ENCODE measurements at regions not wholly inside any gene's neighbourhood (a gene's known extent, or its start where the extent isn't known, plus 50 kb on each side); places are given as distances from the start of the nearest gene placed in this dataset.

DNA sequence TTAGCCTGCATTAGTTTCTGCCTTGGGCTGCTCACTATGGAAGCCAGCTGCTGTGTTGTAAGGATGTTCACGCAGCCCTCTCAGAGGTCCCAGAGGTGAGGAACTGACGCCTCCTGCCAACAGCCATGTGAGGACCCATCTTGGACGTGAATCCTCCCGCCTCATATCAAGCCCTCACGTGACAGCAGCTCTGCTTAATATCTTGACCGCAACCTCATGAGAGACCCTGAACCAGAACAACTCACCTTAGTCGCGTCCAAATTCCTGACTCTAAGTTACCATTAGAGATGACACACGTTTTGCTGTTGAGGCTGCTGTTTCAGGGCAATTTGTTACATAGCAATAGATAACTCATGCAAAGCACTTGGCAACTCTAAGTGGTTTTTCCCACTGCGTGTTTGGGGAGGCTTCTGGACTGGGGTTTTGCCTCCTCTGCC lies 97.7 kb downstream of the TMEM17 start:
- H3K4me1 ChIP-seq, result peaks cover 0 to 19% of the 10 kb centered on the region in 2 donors
- TF ChIP-seq, protein P1, sequence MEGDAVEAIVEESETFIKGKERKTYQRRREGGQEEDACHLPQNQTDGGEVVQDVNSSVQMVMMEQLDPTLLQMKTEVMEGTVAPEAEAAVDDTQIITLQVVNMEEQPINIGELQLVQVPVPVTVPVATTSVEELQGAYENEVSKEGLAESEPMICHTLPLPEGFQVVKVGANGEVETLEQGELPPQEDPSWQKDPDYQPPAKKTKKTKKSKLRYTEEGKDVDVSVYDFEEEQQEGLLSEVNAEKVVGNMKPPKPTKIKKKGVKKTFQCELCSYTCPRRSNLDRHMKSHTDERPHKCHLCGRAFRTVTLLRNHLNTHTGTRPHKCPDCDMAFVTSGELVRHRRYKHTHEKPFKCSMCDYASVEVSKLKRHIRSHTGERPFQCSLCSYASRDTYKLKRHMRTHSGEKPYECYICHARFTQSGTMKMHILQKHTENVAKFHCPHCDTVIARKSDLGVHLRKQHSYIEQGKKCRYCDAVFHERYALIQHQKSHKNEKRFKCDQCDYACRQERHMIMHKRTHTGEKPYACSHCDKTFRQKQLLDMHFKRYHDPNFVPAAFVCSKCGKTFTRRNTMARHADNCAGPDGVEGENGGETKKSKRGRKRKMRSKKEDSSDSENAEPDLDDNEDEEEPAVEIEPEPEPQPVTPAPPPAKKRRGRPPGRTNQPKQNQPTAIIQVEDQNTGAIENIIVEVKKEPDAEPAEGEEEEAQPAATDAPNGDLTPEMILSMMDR (IDR thresholded peaks at IDR 0.05), result no peak
- H3K27ac ChIP-seq, result no peak overlapping the region
- no peaks in the 10 kb centered on the region for H3K36me3 ChIP-seq
- H3K9me3 ChIP-seq, result no peaks in the 10 kb centered on the region
- no peak for DNase-seq (ENCODE audit: low spot score in 2 of 2)
- intact Hi-C loops (cut with DNase I), result no loop called here
- H3K27me3 ChIP-seq, result no peaks in the 10 kb centered on the region
- H3K4me3 ChIP-seq, result no peak overlapping the region

DNA sequence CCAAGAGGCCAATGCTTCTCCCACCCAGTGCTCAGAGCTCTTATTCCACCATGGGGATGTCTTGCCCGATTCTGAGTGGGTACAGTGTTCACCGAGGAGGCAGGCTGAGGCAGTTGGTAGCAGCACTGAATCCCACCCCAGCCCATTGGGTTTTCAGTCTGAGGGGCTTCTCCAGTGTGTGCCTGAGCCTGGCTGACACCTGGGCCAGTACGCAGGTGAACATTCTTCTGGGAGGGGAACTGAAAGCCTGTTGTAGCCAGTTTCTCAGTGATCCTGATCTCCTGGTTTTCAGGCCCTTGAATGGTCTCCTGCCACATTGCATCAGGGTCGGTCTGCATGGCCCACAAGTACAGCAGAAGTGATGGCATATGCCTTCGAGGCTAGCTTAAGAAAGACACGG lies 98.2 kb downstream of the TMEM17 start:
- peaks cover 0 to 19% of the 10 kb centered on the region in 2 donors for H3K4me1 ChIP-seq
- no peaks in the 10 kb centered on the region for H3K36me3 ChIP-seq
- H3K27me3 ChIP-seq, result no peaks in the 10 kb centered on the region
- no peak overlapping the region for H3K27ac ChIP-seq
- TF ChIP-seq, protein P1 (IDR thresholded peaks at IDR 0.05), result no peak
- DNase-seq (ENCODE audit: low spot score in 2 of 2), result no peak
- H3K9me3 ChIP-seq, result no peaks in the 10 kb centered on the region
- no peak overlapping the region for H3K4me3 ChIP-seq
- intact Hi-C loops (cut with DNase I), result no loop called here

DNA sequence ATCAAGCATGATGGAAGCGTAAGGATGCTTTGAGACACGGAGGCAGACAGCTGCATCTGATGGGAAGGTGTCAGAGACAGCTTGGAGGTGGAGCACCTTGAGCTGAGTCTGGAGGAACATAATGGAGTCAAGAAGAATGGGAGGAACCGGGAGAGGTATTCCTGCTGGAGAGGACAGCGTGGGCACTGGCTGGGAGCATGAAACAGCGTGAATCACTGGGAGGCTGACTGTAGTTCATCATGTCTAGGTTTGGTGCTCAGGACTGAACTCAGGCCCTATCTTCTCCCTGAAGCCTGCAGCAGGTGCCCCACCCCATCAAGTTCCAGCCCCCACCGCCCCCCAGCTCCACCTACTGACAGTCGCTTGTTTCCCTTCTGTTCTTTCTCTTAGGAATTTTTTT lies 98.6 kb downstream of the TMEM17 start:
- H3K36me3 ChIP-seq, result no peaks in the 10 kb centered on the region
- H3K4me1 ChIP-seq, result peaks cover 0 to 19% of the 10 kb centered on the region in 2 donors
- no peak overlapping the region for H3K27ac ChIP-seq
- intact Hi-C loops (cut with DNase I), result no loop called here
- TF ChIP-seq, protein P1 (IDR thresholded peaks at IDR 0.05), result no peak
- H3K9me3 ChIP-seq, result no peaks in the 10 kb centered on the region
- no peak overlapping the region for H3K4me3 ChIP-seq
- H3K27me3 ChIP-seq, result no peaks in the 10 kb centered on the region
- DNase-seq (ENCODE audit: low spot score in 2 of 2), result no peak

DNA sequence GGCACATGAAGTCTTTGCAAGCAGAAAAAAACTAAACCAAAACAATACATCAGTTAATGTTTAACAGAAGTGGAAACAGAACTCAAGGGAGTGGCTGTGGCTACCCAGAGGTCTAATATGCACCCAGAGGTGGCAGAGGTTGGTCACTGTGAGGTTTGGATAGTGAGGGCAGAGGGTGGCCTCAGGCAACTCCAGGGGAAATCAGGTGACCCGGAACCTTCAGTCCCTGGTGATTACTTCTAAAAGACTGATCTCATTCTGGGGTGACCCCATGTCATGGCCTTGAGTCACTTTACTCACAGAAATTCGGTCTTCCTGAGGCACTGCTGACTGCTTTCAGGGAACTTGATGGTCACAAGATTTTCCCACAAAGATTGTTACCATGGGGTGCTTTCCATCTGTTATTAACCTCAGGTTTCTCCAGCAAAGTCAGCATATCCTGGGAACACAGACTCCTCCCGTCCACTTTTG lies 99.4 kb downstream of the TMEM17 start:
- H3K36me3 ChIP-seq, result no peaks in the 10 kb centered on the region
- TF ChIP-seq, protein P1 (IDR thresholded peaks at IDR 0.05), result no peak
- H3K27me3 ChIP-seq, result no peaks in the 10 kb centered on the region
- no peaks in the 10 kb centered on the region for H3K9me3 ChIP-seq
- no peak overlapping the region for H3K27ac ChIP-seq
- H3K4me3 ChIP-seq, result no peak overlapping the region
- peaks cover 0 to 15% of the 10 kb centered on the region in 2 donors for H3K4me1 ChIP-seq
- DNase-seq (ENCODE audit: low spot score in 2 of 2), result no peak
- intact Hi-C loops (cut with DNase I), result no loop called here

DNA sequence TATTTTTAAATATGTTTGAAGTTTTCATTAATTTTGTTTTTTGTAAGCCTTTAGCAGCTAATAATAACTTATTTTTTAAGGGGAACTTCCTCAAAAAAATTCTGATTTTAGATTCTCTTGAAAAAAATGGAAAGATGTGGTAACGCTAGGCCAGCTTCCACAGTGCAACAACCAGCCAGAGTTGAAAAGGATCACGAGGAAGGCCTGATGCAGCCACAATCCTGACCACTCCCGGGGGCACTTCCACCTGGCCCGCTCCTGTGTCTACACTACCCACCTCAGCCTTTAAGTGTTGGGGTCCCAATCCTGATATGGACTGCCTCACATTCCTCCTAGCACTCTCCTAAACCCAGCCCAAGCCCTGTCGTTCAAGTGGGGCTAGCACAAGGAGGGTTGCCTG lies 101.1 kb downstream of the TMEM17 start:
- Histone ChIP-seq H3K9me3 (no peaks in the 10 kb centered on the region), H3K4me1 (no peaks in the 10 kb centered on the region), H3K4me3 (no peak overlapping the region), H3K27ac (no peak overlapping the region), H3K36me3 (no peaks in the 10 kb centered on the region), H3K27me3 (no peaks in the 10 kb centered on the region)
- intact Hi-C loops (cut with DNase I), result no loop called here
- TF ChIP-seq, protein P1 (IDR thresholded peaks at IDR 0.05), result no peak
- DNase-seq (ENCODE audit: low spot score in 2 of 2), result no peak

DNA sequence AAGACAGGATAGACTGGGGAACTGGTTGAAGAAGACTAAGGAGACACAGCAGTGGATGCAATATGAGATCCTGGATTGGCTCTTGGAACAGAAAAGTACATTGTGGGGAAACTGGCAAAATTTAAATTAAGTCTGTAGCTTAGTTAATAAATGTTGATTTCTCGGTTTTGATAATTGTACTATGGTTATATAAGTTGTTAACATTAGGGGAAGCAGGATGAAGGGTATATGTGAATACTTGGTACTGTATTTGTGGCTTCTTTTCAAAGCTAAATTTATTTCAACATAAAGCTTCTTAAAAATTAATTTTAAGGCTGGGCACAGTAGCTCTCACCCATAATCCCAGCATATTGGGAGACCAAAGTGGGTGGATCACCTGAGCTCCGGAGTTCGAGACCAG lies 103.8 kb downstream of the TMEM17 start:
- intact Hi-C loops (cut with DNase I), result no loop called here
- no peaks in the 10 kb centered on the region for H3K4me1 ChIP-seq
- H3K27me3 ChIP-seq, result no peaks in the 10 kb centered on the region
- no peak for DNase-seq (ENCODE audit: low spot score in 2 of 2)
- H3K9me3 ChIP-seq, result no peaks in the 10 kb centered on the region
- no peak overlapping the region for H3K4me3 ChIP-seq
- no peak overlapping the region for H3K27ac ChIP-seq
- H3K36me3 ChIP-seq, result no peaks in the 10 kb centered on the region
- TF ChIP-seq, protein P1 (IDR thresholded peaks at IDR 0.05), result no peak
